Fibroblast of lung (primary cell): ENCODE measurements at regions not wholly inside any gene's neighbourhood (a gene's known extent, or its start where the extent isn't known, plus 50 kb on each side); places are given as distances from the start of the nearest gene placed in this dataset.
"Not testable (repeated sequence)": the region's sequence is repeated elsewhere in the genome, so short reads cannot be mapped to it uniquely, and the experiment has no call there.

Experiments
- DNase-seq, 2 donors: peaks; one replicate each; pipeline versions ENCODE4 v3.0.0 to v3.0.0-alpha.2; 2010; ENCODE audit warnings: low read depth in 2 of 2
- H2AFZ ChIP-seq: 2 replicates; pipeline ENCODE4 v1.5.1; 2012; ENCODE audit warnings: low read length, control low read depth, inconsistent platforms
- H3K27ac ChIP-seq: 2 replicates; pipeline ENCODE4 v1.5.1; 2011; ENCODE audit warnings: low read length, control low read depth; ENCODE audit not compliant: insufficient read depth
- H3K27me3 ChIP-seq: 2 replicates; pipeline ENCODE4 v1.5.1; 2011; ENCODE audit warnings: mild to moderate bottlenecking, low read length; ENCODE audit not compliant: control insufficient read depth, insufficient read depth
- H3K36me3 ChIP-seq: 2 replicates; pipeline ENCODE4 v1.5.1; 2011; ENCODE audit warnings: low read length; ENCODE audit not compliant: control insufficient read depth, insufficient read depth
- H3K4me1 ChIP-seq: 2 replicates; pipeline ENCODE4 v1.5.1; 2011; ENCODE audit warnings: low read length; ENCODE audit not compliant: control insufficient read depth, insufficient read depth; ENCODE audit errors: extremely low read depth
- H3K4me2 ChIP-seq: 2 replicates; pipeline ENCODE4 v1.5.1; 2011; ENCODE audit warnings: low read length, control low read depth; ENCODE audit not compliant: insufficient read depth; ENCODE audit errors: extremely low read depth
- H3K4me3 ChIP-seq, 4 experiments: fragments of 200-600 bp in 1 of 4; sonication (generic) in 1 of 4; replicated peaks in 1 of 4; 2 replicates each; pipeline ENCODE4 v1.5.1; 2011 to 2016; ENCODE audit warnings: low read length in 4 of 4, low read depth in 3 of 4, mild to moderate bottlenecking in 3 of 4, control low read depth in 2 of 4, inconsistent platforms in 1 of 4, mixed read lengths in 1 of 4; ENCODE audit not compliant: insufficient read depth in 1 of 4; ENCODE audit errors: control extremely low read depth in 1 of 4
- H3K79me2 ChIP-seq: 2 replicates; pipeline ENCODE4 v1.5.1; 2012; ENCODE audit warnings: mild to moderate bottlenecking, low read length, inconsistent platforms; ENCODE audit not compliant: control insufficient read depth, insufficient read depth
- H3K9ac ChIP-seq: 2 replicates; pipeline ENCODE4 v1.5.1; 2011; ENCODE audit warnings: mild to moderate bottlenecking, low read length, control low read depth; ENCODE audit not compliant: insufficient read depth
- H3K9me3 ChIP-seq: 2 replicates; pipeline ENCODE4 v1.5.1; 2012; ENCODE audit warnings: low read depth, low read length; ENCODE audit not compliant: control insufficient read depth, insufficient read depth
- H4K20me1 ChIP-seq: 2 replicates; pipeline ENCODE4 v1.5.1; 2011; ENCODE audit warnings: low read length; ENCODE audit not compliant: control insufficient read depth, insufficient read depth; ENCODE audit errors: extremely low read depth
- EZH2 ChIP-seq: IDR thresholded peaks from 2 replicates; pipeline ENCODE4 v1.5.1; 2012; ENCODE audit warnings: low read length, control low read depth, mild to moderate bottlenecking; ENCODE audit errors: missing control alignments
- TF ChIP-seq, protein P1 (sequence below), 2 donors: IDR thresholded peaks in 1 of 2; conservative IDR thresholded peaks in 1 of 2; 1 replicate in 1 of 2; 2 replicates in 1 of 2; pipeline ENCODE4 v1.5.1; 2011 to 2012; ENCODE audit warnings: low read length in 2 of 2, control low read depth in 1 of 2, inconsistent platforms in 1 of 2, low read depth in 1 of 2, mild to moderate bottlenecking in 1 of 2

DNA sequence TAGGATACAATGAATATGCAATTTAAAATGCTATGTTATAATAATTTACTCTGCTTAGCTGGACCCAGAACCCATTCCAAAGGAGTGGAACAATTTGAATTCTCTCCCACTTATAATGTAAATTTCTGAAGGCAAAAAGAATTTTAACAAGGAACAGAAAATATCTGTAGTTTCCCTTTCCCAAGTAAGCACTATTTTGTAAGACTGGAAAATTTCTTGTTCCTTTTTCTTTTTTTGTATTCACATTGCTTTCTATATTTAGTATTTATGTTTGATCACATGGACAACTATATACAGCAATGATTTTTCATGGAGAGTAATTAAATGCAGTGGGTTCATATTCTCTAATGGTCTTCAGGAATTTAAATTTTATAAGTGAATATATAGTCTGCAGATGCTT, 127.4 kb downstream of the GPR85 start:
- H3K4me3 ChIP-seq = no peak overlapping the region
- no peak overlapping the region for H3K4me2 ChIP-seq
- DNase-seq = no peak
- no peaks in the 10 kb centered on the region for H3K4me1 ChIP-seq
- H4K20me1 ChIP-seq = no peaks in the 10 kb centered on the region
- TF ChIP-seq EZH2 = no peak
- TF ChIP-seq, protein P1, sequence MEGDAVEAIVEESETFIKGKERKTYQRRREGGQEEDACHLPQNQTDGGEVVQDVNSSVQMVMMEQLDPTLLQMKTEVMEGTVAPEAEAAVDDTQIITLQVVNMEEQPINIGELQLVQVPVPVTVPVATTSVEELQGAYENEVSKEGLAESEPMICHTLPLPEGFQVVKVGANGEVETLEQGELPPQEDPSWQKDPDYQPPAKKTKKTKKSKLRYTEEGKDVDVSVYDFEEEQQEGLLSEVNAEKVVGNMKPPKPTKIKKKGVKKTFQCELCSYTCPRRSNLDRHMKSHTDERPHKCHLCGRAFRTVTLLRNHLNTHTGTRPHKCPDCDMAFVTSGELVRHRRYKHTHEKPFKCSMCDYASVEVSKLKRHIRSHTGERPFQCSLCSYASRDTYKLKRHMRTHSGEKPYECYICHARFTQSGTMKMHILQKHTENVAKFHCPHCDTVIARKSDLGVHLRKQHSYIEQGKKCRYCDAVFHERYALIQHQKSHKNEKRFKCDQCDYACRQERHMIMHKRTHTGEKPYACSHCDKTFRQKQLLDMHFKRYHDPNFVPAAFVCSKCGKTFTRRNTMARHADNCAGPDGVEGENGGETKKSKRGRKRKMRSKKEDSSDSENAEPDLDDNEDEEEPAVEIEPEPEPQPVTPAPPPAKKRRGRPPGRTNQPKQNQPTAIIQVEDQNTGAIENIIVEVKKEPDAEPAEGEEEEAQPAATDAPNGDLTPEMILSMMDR (conservative IDR thresholded peaks at IDR 0.05 in 1 of 2, IDR thresholded peaks at IDR 0.05 in 1 of 2; ENCODE audit: low read depth in 1 of 2, low read length in 2 of 2) = no peak
- no peaks in the 10 kb centered on the region for H3K27me3 ChIP-seq
- H3K27ac ChIP-seq = no peak overlapping the region
- H3K9me3 ChIP-seq = no peaks in the 10 kb centered on the region
- no peak overlapping the region for H3K9ac ChIP-seq
- no peaks in the 10 kb centered on the region for H3K79me2 ChIP-seq
- H3K36me3 ChIP-seq = no peaks in the 10 kb centered on the region
- H2AFZ ChIP-seq = no peak overlapping the region

DNA sequence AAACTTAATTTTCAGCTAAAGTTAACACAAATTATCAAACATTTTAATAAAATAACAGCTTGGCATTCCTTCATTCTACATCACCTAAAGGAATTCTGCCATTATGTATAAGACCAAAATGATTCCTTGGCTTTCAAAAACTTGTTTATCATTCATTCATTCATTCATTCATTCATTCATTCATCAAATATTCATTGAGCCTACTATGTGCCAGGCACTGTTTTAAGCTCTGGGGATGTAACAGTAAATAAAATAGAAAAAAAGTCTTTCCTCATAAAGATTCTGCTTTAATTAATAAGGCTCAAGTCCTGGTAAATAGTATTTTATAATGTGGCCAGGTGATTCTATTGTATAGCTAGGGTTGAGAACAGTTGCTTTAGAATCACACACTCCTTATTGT, 127.9 kb downstream of the GPR85 start:
- DNase-seq = no peak
- TF ChIP-seq, protein P1 (conservative IDR thresholded peaks at IDR 0.05 in 1 of 2, IDR thresholded peaks at IDR 0.05 in 1 of 2; ENCODE audit: low read depth in 1 of 2, low read length in 2 of 2) = no peak
- TF ChIP-seq EZH2 = no peak
- H3K27me3 ChIP-seq = no peaks in the 10 kb centered on the region
- no peaks in the 10 kb centered on the region for H3K79me2 ChIP-seq
- no peak overlapping the region for H3K4me3 ChIP-seq
- H2AFZ ChIP-seq = no peak overlapping the region
- H3K4me2 ChIP-seq = no peak overlapping the region
- H3K9ac ChIP-seq = no peak overlapping the region
- no peaks in the 10 kb centered on the region for H3K9me3 ChIP-seq
- no peaks in the 10 kb centered on the region for H4K20me1 ChIP-seq
- H3K36me3 ChIP-seq = no peaks in the 10 kb centered on the region
- no peak overlapping the region for H3K27ac ChIP-seq
- no peaks in the 10 kb centered on the region for H3K4me1 ChIP-seq

DNA sequence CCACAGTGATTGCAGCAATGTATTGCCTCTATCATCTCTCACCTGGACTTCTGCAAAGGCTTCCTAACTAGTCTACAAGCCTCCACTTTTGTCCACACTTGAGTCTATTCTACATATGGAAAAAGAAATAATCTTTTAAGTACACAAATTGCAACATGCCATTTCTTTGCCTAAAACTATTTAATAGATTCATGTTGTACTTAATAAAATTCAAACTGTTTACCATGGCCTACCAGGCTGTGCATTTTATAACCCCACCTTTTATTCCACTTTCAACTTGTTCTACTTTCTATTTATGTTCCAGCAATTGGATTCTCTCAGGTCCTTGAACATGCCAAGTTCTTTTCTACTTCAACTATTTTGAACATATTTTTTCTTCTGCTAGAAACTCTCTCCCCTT, 128.7 kb downstream of the GPR85 start:
- Histone ChIP-seq H3K36me3 (no peaks in the 10 kb centered on the region), H3K4me2 (no peak overlapping the region), H3K27ac (no peak overlapping the region), H3K4me3 (no peak overlapping the region), H3K79me2 (no peaks in the 10 kb centered on the region), H3K9me3 (no peaks in the 10 kb centered on the region), H3K27me3 (no peaks in the 10 kb centered on the region), H2AFZ (no peak overlapping the region), H4K20me1 (no peaks in the 10 kb centered on the region), H3K4me1 (no peaks in the 10 kb centered on the region), H3K9ac (no peak overlapping the region)
- no peak for TF ChIP-seq EZH2
- TF ChIP-seq, protein P1 (conservative IDR thresholded peaks at IDR 0.05 in 1 of 2, IDR thresholded peaks at IDR 0.05 in 1 of 2; ENCODE audit: low read depth in 1 of 2, low read length in 2 of 2) = no peak
- no peak for DNase-seq

DNA sequence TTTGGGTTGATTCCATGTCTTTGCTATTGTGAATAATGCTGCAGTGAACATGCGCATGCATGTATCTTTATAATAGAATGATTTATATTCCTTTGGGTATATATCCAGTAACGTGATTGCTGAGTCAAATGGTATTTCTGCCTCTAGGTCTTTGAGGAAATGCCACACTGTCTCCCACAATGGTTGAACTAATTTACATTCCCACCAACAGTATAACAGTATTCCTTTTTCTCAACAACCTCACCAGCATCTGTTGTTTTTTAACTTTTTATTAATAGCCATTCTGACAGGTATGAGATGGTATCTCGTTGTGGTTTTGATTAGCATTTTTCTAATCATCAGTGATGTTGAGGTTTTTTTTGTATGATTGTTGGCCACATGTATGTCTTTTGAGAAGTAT, 133.6 kb downstream of the GPR85 start:
- not testable (repeated sequence) for H3K9me3 ChIP-seq, H2AFZ ChIP-seq, H3K4me3 ChIP-seq, H3K79me2 ChIP-seq, H4K20me1 ChIP-seq, H3K4me2 ChIP-seq, H3K9ac ChIP-seq, H3K36me3 ChIP-seq, H3K27ac ChIP-seq, H3K4me1 ChIP-seq, H3K27me3 ChIP-seq
- DNase-seq = peak in 1 of 2 donors; percentile 39
